NCI-H345 treated with DMSO at 0.1 percent for 48 hours (cell line): ENCODE measurements at regions not wholly inside any gene's neighbourhood (a gene's known extent, or its start where the extent isn't known, plus 50 kb on each side); places are given as distances from the start of the nearest gene placed in this dataset.

Source experiments
- DNase-seq: peaks from one replicate; lab custom pipeline; 2025; ENCODE audit not compliant: unreplicated experiment; lab: John Stamatoyannopoulos, UW

DNA sequence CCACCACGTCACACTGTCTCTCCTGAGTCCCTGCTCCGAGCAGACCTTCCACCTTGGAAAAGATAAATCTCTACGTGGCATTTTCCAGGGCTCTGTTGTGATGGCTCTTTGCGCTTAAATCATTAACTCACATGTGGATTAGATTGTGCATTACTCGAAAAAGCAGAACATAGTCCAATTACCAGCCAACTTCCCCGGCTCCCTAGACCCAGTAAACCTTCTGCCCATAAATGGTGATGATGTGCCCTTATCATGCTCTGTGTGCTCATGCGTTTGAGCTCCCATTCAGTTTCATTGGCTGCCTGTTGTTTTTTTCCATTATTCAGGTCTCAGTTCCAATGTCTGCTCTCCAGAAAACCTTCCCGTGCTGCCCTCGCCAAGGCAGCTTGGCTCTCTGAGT lies 471.2 kb downstream of the GLRX3 start:
- no peak for DNase-seq

DNA sequence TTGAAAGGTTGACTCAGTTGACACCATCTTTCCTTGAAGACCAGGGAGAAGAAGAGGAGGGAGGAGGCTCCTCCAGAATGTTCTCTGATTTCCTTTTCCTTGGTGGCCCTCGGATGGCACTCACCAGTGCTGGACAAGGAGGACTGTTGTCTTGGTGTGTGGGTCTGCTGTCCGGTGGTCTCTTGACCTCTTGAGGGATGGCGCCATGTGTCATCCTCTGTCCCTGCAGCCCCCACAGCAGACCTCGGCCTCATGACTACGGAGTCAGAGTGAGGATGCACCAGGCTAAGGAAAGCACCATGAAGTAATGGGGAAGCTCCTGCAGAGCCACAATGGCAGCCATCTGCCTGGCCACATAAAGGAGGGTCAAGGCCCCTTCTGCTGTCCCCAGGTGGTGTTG lies 475.0 kb downstream of the GLRX3 start:
- DNase-seq = no peak

DNA sequence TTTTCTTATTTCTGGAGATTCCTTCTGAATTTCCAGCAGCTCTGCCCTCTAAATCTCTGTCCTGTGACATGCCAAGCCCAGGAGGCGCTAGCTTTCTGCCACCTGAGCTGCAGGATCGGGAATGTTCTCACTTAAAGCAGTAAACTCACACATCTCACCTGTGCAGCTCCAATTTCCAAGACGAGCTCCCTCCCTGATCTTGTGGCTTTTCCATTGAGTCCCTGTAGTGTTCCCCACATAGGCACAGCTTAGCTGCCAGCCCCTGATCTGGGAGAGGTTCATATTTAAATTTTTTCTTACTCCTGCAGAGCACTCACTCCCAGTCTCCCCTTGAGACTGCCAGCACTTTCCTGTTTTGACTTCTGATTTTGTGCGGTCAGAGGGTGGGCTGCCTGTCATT lies 479.3 kb downstream of the GLRX3 start:
- no peak for DNase-seq

DNA sequence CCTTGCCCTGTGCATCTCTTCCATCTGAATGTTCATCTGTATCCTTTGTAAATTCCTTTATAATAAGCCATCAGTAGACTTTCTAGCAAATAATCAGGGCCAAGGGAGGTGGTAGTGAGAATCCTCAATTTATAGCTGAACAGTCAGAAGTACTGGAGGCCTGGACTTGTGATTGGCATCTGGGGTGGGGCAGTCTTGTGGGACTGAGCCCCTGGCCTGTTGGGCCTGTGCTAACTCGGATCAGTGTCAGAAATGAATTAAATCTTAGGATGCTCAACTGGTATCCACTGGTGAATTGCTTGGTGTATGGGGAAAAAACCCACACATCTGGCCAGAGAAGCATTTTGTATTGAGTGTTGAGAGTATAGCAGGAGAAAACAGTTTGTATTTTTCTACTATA lies 481.8 kb downstream of the GLRX3 start:
- no peak for DNase-seq

DNA sequence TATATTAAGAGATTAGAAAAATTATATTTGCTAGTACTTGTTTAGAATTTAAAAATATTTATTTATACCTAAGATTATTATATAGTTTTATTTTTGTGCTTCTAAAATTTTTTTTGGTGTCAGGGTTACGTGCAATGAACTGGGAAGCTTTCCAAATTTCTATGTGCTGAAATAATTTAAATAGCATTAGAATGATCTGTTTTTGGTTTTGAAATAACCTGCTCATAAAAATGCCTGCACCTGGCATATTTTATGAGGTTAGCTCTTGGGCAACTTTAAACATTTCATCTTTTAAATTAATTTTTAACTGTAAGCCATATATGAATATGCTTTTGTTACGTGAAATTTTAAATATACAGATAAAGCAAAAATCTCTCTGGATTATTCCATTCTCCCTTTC lies 482.5 kb downstream of the GLRX3 start:
- DNase-seq = no peak

DNA sequence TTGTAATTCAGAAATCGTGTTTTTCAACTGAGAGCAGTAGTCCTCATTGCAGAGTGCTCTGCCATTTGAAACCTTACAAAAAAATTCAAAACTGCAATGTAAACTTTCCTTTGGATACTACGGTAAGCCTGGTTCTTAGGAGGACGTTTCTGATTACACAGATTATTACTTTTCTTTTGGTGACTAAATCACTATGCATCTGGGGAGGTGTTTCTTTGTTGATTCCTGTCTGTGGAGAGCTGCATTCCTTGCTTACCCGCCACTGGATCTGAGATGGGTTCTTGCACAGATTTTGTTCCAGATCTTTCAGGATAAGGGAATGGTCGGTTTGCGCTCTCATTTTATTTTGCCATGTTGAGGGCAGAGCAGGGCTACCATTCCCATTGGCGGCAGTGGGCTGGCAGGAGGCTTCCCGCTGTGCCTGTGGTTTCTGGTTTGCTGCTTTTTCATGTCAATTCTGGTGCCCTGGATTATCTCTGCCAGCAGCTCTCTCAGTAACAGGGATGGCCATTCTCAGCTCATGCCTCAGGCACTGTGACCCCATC lies 485.1 kb downstream of the GLRX3 start:
- DNase-seq = no peak

DNA sequence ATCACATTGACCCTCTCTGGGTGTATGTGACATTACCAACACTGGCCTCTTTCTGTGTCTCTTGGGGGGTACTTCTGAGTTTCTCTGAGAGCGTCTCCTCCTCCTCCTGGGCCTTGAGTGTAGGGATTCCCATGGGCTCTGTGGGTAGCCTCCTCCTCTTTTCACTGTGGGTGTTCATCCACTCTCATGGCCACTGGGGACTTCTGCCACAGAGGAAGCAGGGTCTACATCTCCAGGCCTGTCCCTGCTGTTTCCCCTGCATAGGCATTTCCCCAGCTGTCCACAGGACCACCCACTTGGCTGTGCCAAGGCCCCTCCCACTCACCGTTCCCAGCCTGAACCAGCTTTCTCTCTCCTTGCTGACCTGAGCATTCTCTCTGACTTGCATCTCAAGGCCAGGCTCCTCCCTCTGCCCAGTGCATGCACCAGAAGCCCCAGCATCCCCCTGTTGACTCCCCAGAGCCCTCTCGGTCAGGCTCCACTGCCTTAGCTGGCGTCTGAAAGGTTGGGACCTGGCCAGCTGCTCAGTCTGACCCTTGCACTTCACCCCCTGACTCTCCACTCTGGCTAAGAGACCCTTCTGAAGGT lies 487.6 kb downstream of the GLRX3 start:
- DNase-seq = no peak

DNA sequence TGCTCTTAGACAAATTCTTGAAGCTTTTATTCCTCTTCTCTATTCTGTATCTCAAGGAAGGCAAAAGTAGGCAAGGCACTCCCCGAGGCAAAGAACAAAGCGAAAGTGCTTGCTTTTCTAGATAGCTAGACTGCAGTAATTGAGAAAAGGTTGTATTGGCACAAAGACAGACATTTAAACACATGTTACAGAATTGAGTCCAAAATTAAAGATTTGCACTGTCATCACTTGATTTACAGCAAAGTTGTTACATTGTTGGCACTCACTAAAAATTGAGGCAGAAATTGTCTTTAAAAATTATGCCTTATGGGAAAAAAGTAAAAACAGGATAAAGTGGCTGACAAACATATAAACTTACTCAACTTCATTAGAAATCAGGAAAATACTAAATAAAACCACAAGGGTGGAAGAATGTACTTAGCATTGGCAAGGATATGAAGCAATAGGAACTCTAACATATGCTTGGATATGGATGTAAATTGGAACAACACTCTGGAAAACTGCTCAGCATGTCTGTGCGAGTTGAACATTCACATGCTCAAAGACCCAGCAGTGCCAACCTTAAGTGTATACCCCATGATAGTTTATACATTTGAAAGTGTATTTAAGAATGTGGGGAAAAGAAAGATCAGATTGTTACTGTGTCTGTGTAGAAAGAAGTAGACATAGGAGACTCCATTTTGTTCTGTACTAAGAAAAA lies 491.3 kb downstream of the GLRX3 start:
- no peak for DNase-seq

DNA sequence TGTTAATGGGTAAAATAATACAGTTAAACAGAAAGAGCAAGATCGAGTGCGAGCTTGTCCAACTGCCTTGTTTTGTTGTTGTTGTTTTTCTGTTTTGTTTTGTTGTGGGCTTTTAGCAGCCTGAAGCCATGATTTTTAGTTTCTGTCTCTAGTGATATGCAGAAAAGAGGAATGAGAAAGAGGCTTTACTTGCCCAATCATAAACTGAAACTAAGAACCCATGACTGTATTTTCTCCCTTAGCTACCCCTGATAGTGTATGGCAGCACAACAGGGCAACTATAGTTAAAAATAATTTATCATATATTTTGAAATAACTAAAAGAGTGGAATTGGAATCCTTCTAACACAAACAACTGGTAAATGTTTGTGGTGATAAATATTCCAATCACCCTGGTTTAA lies 493.9 kb downstream of the GLRX3 start:
- DNase-seq = no peak

DNA sequence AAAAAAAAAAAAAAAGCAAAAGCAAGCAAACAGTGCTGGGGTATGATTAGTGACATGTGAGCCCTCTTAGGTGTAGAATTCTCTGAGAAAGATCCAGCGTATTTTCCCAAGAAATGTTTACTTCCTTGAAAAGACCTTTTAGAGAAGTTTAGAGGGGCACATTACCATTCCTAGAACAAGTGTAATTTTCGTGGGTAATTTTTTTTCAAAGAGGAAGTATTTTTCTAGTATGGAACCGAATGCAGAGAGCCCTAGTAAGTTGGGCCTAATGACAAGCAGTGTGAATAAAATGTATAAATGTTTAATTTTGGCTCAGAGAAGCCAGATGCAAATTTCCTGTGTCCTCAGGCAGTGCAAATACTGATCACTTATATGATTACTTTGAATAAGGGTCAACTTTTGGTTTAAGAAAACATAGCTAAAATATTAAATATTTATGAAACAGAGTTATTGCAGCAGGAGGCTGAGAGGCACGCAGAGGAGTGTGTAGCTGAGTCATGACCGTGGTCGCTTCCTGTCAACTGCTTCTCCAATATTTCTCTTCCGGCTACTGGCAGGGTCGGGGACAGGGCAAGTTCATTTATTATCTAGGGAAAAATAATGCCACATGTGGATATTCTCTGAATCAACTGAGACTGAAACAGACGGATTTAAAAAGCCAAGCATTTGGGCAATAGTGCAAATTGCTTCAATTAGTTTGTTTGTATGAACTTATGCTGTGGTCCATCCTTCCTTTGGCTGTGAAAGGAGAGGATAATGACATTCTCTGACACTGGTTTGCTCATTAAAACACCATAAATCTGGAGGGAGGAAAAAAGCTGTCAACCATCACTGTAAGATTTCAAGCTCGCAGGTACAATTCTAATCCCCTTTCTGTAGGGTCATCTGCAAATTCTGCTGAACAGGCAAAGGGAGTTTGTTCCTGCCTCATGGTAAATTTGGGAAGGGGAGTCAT lies 495.2 kb downstream of the GLRX3 start:
- DNase-seq = no peak

DNA sequence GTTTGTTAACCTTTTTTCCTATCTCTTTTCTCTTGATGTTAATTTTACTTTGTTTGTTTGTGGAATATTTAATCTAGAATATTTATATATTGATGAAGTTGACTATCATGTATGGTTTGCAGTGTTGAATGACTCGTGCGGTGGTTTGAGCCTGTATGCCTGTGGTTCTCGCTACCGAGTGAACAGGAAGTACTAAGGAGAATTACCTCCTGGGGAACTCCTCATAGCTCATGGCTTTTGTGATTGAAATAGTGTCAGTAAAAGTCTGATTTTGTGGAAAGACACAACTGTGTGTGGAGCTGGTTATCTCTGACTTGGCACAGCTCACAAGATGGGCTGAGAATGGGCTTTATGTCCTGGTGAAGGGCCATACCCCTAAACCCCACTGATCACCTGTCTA lies 498.6 kb downstream of the GLRX3 start:
- no peak for DNase-seq

DNA sequence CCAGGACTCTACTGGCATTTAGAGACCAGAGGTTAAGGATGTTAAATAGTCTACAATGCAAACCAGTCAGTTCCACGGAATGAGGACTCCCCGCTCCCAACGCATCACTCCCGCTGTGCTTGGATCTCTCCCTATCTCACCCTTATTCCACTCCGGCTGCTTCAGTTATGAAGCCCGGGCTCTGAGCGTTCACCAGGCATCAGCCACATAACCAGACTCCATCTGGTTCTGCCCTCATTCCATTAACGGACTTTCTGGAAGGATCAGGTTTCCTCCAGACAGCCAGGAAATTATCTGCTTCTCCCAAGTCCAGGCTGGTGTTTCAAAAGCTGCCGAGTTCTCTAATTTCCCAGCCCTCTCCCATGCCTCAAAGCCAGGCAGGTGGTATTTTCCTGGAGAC lies 499.3 kb downstream of the GLRX3 start:
- no peak for DNase-seq

DNA sequence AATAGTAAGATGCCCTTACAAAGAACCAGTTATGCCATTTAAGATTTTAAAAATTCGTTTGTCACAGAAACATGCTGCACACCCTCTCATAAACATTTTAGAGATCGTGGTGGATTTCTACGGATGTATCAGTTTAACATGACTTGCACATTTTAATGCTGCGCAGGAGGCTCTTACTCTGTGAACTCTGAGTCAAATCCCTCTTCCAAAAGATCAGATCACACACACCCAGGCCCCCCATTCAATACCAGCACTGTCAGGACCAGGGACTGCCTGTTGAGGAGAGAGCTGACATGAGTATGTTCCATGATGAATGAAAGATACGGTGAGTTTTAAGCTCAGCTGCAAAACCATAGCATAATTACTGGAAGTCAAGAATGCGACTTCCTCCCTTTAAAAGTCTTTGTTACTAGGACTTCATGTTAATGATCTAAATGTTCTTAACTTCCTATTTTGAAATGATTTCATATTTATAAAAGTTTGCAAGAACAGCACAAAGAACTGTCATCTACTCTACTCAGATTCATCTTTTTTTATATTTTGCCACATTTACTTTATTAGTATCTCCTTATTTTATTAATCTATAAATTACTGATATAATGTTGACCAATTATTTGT lies 500.2 kb downstream of the GLRX3 start:
- DNase-seq = no peak

DNA sequence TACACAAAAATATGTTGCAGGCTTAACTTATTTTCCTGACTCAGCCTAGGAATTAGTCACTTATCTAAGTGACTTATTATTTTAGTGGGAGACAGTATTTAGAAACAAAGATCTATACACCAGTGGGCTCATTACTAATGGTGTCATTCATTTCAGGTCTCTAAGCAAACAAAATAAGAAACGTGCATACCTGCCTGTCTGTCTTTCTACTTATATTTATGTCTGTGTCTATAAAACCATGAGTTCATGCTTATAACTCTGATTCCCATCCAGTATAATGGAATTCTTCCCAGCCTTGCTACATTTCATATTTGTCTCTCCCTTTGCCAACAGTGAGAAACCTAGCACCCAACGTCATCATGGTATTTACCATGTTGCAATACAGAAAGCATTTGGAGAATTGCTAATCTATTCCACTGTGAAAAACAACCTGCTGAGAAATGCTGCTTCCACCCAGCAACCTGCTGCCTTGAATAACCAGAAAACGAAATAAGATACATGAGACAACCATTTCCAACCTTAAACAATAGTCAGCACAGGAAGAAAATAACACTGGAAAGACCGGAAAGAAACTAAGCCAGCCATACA lies 501.0 kb downstream of the GLRX3 start:
- DNase-seq = no peak

DNA sequence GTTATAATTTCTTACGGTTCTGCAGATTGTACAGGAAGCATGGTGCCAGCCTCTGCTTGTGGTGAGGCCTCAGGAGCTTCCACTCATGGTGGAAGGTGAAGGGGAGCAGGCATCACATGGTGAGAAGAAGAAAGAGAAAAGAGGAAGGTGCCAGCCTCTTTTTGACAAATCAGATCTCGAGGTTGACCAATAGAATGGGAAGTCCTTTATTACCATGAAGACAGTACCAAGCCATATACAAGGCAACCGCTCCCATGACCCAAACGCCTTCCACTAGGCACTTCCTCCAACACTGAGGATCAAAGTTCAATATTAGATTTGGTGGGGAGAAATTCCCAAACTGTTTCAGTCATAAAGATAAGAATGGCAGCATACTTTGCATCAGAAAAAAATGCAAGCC lies 502.8 kb downstream of the GLRX3 start:
- no peak for DNase-seq

DNA sequence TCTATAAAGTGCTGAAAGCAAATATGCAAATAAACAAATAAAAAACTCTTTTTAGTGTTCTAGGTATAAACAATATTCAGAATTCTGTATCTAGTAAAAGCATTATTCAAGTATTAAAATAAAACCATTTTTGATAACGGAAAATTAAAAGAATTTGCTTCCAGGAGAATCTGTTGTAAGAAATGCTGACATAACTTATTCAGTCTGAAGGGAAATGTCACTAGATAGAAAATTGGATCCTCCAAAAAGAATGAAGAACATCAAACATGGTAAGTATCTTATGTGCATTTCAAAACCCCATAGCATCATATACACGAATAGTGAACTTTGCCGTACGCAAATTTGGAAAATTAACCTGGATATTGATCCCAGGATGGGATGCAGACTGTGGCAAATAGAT lies 506.7 kb downstream of the GLRX3 start:
- no peak for DNase-seq

DNA sequence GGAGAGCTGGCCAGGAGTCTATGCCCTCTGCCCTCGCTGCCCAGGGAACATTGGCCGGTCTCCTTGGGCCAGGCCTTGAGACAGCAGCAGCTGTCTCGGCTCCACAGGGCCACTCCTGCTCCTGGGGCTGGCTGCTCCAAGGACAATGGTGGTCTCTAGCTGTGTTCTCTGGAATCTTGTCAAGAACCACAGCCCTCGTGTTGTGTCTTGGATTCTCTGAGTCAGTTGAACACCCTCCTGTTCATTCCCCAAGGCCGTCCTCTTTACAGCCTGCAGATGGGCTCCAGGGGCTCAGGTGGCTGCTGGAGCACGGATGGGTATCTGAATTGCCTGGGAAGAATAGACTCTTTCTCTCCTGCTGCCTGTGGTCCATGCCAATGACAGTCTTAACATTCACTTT lies 511.1 kb downstream of the GLRX3 start:
- no peak for DNase-seq

DNA sequence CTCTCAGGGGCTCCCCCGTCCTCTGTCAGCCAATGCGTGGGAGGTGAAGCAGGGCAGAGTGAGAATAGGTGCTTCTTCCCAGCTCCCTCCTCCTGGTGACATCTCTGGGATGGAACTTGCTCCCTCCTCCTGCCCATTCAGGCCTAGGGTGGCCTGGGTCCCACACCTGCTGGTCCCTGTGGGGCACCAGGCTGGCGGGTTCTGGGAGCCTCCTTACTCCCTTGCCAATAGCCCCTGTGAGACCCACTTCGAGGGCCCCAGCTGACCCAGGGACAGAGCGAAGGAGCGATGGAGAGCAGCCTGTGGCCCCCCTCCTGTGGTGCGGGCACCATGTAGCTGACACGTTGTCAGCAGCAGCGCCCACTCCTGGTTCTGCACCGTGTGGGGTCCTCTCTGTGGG lies 512.6 kb downstream of the GLRX3 start:
- no peak for DNase-seq

DNA sequence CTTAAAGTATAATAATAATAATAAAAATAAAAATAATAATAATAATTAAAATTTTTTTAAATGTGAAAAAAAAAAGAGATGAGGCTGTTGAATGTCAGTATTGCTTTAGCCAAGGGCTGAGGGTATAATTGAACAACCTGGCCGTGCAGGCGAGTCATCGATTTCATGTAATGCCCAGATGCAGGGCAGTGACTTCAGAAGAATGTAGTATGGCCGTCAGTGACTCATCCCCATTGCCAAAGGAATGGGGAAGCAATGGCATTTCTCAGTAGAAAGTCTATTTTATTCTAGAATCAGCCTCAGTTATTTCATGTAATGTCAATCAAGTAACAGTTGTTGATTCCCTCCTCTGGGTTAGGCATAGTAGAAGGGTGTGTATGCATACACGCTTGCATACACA lies 516.4 kb downstream of the GLRX3 start:
- DNase-seq = no peak

DNA sequence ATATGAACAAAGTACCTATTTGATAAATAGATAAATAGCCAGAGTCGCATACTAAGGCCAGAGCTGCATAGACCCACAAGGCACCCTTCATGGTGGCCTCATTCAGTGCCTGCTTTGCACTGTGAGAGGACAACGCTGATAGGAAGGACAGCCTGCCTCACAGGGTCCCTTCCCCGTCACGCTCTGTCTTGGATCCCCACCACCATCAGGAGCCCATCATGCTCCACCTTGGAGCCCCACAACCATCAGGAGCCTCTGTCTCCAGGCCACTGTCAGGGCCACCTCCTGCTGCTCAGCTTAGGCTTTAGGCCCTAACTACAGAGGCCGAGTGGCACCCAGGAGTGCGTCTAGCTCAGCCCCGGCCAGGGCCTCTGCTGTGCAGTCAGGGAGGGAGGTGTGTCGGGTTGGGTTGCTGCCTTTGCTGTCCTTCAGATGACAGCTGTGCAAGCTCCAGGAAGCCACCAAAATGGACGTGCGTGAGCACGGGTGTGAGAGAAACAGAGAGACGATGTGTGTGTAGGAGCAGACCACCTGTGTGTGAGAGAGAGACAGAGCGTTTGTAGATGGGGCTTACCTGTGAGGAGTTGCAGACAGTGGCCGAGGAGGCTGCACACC lies 516.9 kb downstream of the GLRX3 start:
- no peak for DNase-seq

DNA sequence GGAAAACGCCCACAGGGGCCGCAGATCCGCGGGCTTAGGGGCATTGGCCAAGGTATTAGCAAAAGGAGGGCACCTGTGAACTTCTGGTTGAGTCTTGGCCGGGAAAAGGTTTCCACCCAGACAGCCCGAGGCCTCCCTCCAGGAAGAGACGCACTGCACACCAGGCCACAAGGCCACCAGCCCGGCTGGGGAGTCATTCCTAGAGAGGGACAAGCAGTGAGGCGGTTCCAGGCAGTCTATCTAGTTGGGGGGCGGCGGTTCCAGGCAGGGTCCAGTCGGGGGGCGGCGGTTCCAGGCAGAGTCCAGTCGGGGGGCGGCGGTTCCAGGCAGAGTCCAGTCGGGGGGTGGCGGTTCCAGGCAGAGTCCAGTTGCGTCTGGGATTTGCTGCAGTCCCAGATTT lies 518.5 kb downstream of the GLRX3 start:
- DNase-seq = no peak
